HCT116 (cell line): ENCODE measurements at regions not wholly inside any gene's neighbourhood (a gene's known extent, or its start where the extent isn't known, plus 50 kb on each side); places are given as distances from the start of the nearest gene placed in this dataset.

Experiments used
- ATAC-seq: fragments of 200-7000 bp; cut with Tn5 transposase; 2 replicates; pipeline ENCODE4 v1.9.1; 2020; ENCODE audit warnings: mild to moderate bottlenecking, moderate library complexity
- BruUV-seq: library from RNA; stranded (reverse); fragments of 400-500 nt; replicated peaks from 2 replicates; lab custom pipeline; 2021; lab: Mats Ljungman, UMichigan
- CTCF ChIA-PET: fragments of 300-600 bp; sonication (Branson Sonifier 250); formaldehyde crosslinking; loops from one replicate; lab custom pipeline; 2021; ENCODE audit warnings: antibody characterized with exemption; lab: Charles Lee
- POLR2A ChIA-PET: fragments of 300-600, 350-600 bp; sonication (Branson Sonifier 250); formaldehyde crosslinking; loops from one replicate; lab custom pipeline; 2021; ENCODE audit warnings: antibody characterized with exemption; lab: Charles Lee
- RAD21 ChIA-PET, 2 experiments: fragments of 300-600 bp; sonication (Branson Sonifier 250); formaldehyde crosslinking; loops; one replicate each; lab custom pipeline; 2023; ENCODE audit warnings: low total read pairs in 2 of 2; ENCODE audit not compliant: uncharacterized antibody in 2 of 2, unreplicated experiment in 2 of 2, low non-redundant PET in 1 of 2; lab: Charles Lee
- DNase-seq: peaks from one replicate; pipeline ENCODE4 v3.0.0-alpha.2; 2010; ENCODE audit warnings: low read depth, low spot score
- H2AFZ ChIP-seq: fragments of 200-600 bp; shearing (Covaris generic), sonication (generic); 2 replicates; pipeline ENCODE4 v1.6.1; 2017; ENCODE audit warnings: low read depth, mixed run types, mixed read lengths, antibody characterized with exemption, low read length; ENCODE audit not compliant: poor library complexity, severe bottlenecking
- H3K27ac ChIP-seq: 2 replicates; pipeline ENCODE4 v1.5.1; 2012; ENCODE audit warnings: low read depth, low read length
- H3K27me3 ChIP-seq: fragments of 200-600 bp; sonication (generic); 2 replicates; pipeline ENCODE4 v1.6.1; 2016; ENCODE audit warnings: mixed run types, low read length, mixed read lengths; ENCODE audit not compliant: insufficient read depth
- H3K36me3 ChIP-seq, 2 experiments: fragments of 200-500 bp in 1 of 2; fragments of 200-600 bp in 1 of 2; sonication (Bioruptor generic) in 1 of 2; sonication (generic) in 1 of 2; 2 replicates each; pipeline versions ENCODE4 v1.5.1 to v1.6.1; 2014 to 2016; ENCODE audit warnings: low read length in 2 of 2, inconsistent platforms in 1 of 2, mixed read lengths in 1 of 2, mixed run types in 1 of 2; ENCODE audit not compliant: insufficient read depth in 2 of 2, control insufficient read depth in 1 of 2
- H3K4me1 ChIP-seq, 2 experiments: fragments of 200-600 bp in 1 of 2; sonication (generic) in 1 of 2; 2 replicates each; pipeline versions ENCODE4 v1.5.1 to v1.6.1; 2012 to 2017; ENCODE audit warnings: low read length in 2 of 2, inconsistent platforms in 1 of 2, mild to moderate bottlenecking in 1 of 2, mixed read lengths in 1 of 2, mixed run types in 1 of 2, moderate library complexity in 1 of 2; ENCODE audit not compliant: insufficient read depth in 2 of 2, control insufficient read depth in 1 of 2
- H3K4me2 ChIP-seq: fragments of 200-600 bp; sonication (generic); 2 replicates; pipeline ENCODE4 v1.6.1; 2017; ENCODE audit warnings: mixed run types, low read length, mixed read lengths
- H3K4me3 ChIP-seq, 2 experiments: fragments of 200-600 bp in 1 of 2; sonication (generic) in 1 of 2; replicated peaks in 1 of 2; 2 replicates each; pipeline ENCODE4 v1.5.1; 2011 to 2016; ENCODE audit warnings: low read length in 2 of 2, control low read depth in 1 of 2, low read depth in 1 of 2, mild to moderate bottlenecking in 1 of 2, mixed read lengths in 1 of 2, mixed run types in 1 of 2
- H3K79me2 ChIP-seq: fragments of 200-600 bp; sonication (generic); 2 replicates; pipeline ENCODE4 v1.6.1; 2017; ENCODE audit warnings: mild to moderate bottlenecking, mixed run types, low read length, moderate library complexity, mixed read lengths; ENCODE audit not compliant: insufficient read depth
- H3K9ac ChIP-seq: fragments of 200-600 bp; sonication (generic); 2 replicates; pipeline ENCODE4 v1.6.1; 2016; ENCODE audit warnings: low read length, mixed read lengths
- H3K9me2 ChIP-seq: fragments of 200-600 bp; sonication (generic), shearing (Covaris generic); 2 replicates; pipeline ENCODE4 v1.6.1; 2017; ENCODE audit warnings: mixed run types, mild to moderate bottlenecking, moderate library complexity; ENCODE audit not compliant: insufficient read depth
- H3K9me3 ChIP-seq, 2 experiments: fragments of 200-500 bp in 1 of 2; fragments of 200-600 bp in 1 of 2; sonication (Bioruptor generic) in 1 of 2; sonication (generic) in 1 of 2; 2 replicates each; pipeline ENCODE4 v1.6.1; 2014 to 2017; ENCODE audit warnings: low read length in 2 of 2, mixed read lengths in 2 of 2, inconsistent platforms in 1 of 2, low read depth in 1 of 2, mild to moderate bottlenecking in 1 of 2, mixed run types in 1 of 2, moderate library complexity in 1 of 2; ENCODE audit not compliant: control insufficient read depth in 1 of 2, insufficient read depth in 1 of 2
- H4K20me1 ChIP-seq: fragments of 200-600 bp; sonication (generic), shearing (Covaris generic); 2 replicates; pipeline ENCODE4 v1.6.1; 2017; ENCODE audit warnings: mixed run types, mild to moderate bottlenecking, moderate library complexity; ENCODE audit not compliant: insufficient read depth
- EZH2 ChIP-seq: fragments of 200-600 bp; sonication (generic); IDR thresholded peaks from 2 replicates; pipeline ENCODE4 v1.6.1; 2017; ENCODE audit warnings: antibody characterized with exemption, mixed run types
- MAX ChIP-seq: IDR thresholded peaks from 2 replicates; pipeline ENCODE4 v1.6.1; 2012
- POLR2A ChIP-seq: IDR thresholded peaks from 2 replicates; pipeline ENCODE4 v1.7.0; 2011; ENCODE audit warnings: borderline replicate concordance; ENCODE audit not compliant: insufficient read depth, insufficient read length; ENCODE audit errors: extremely low read depth
- SIN3A ChIP-seq: IDR thresholded peaks from 2 replicates; pipeline ENCODE4 v1.6.1; 2012; ENCODE audit warnings: low read depth
- SRF ChIP-seq: IDR thresholded peaks from 2 replicates; pipeline ENCODE4 v1.6.1; 2012; ENCODE audit warnings: low read depth
- YY1 ChIP-seq: IDR thresholded peaks from 2 replicates; pipeline ENCODE4 v1.6.1; 2011; ENCODE audit warnings: low read length, low read depth, moderate library complexity, mild to moderate bottlenecking; ENCODE audit not compliant: insufficient replicate concordance; ENCODE audit errors: extremely low read depth
- intact Hi-C: fragments of 100-400 bp; cut with micrococcal nuclease; formaldehyde crosslinking; loops from 2 replicates; pipeline ENCODE4 v1.10.0; 2022
- TF ChIP-seq, protein P1 (sequence below): IDR thresholded peaks from 2 replicates; pipeline ENCODE4 v1.6.1; 2012; ENCODE audit warnings: low read depth
- TF ChIP-seq, protein P2 (sequence below): IDR thresholded peaks from 2 replicates; pipeline ENCODE4 v1.6.1; 2011; ENCODE audit warnings: mild to moderate bottlenecking, low read length, moderate library complexity; ENCODE audit not compliant: insufficient replicate concordance; ENCODE audit errors: extremely low read depth

GRCh38 chr10:81101062-81101461 is 563.4 kb downstream of the SH2D4B start:
- Histone ChIP-seq H3K9ac (no peak overlapping the region), H3K4me1 (no peaks in the 10 kb centered on the region), H2AFZ (no peak overlapping the region), H4K20me1 (no peaks in the 10 kb centered on the region), H3K4me3 (no peak overlapping the region), H3K27me3 (no peaks in the 10 kb centered on the region), H3K79me2 (no peaks in the 10 kb centered on the region), H3K9me2 (no peaks in the 10 kb centered on the region), H3K9me3 (peaks cover 0 to 14% of the 10 kb centered on the region in 2 experiments; a peak in 1 of 4 replicates), H3K4me2 (no peak overlapping the region), H3K27ac (no peak overlapping the region), H3K36me3 (no peaks in the 10 kb centered on the region)
- no TSS peak for BruUV-seq
- intact Hi-C loops: no loop called here
- no peak for DNase-seq
- ChIA-PET CTCF (no interaction called here), POLR2A (no interaction called here), RAD21 (no interaction called here)
- no peak for ATAC-seq
- TF ChIP-seq SRF (no peak), POLR2A (no peak), EZH2 (no peak), YY1 (no peak), MAX (no peak), SIN3A (no peak)
- TF ChIP-seq, protein P1, sequence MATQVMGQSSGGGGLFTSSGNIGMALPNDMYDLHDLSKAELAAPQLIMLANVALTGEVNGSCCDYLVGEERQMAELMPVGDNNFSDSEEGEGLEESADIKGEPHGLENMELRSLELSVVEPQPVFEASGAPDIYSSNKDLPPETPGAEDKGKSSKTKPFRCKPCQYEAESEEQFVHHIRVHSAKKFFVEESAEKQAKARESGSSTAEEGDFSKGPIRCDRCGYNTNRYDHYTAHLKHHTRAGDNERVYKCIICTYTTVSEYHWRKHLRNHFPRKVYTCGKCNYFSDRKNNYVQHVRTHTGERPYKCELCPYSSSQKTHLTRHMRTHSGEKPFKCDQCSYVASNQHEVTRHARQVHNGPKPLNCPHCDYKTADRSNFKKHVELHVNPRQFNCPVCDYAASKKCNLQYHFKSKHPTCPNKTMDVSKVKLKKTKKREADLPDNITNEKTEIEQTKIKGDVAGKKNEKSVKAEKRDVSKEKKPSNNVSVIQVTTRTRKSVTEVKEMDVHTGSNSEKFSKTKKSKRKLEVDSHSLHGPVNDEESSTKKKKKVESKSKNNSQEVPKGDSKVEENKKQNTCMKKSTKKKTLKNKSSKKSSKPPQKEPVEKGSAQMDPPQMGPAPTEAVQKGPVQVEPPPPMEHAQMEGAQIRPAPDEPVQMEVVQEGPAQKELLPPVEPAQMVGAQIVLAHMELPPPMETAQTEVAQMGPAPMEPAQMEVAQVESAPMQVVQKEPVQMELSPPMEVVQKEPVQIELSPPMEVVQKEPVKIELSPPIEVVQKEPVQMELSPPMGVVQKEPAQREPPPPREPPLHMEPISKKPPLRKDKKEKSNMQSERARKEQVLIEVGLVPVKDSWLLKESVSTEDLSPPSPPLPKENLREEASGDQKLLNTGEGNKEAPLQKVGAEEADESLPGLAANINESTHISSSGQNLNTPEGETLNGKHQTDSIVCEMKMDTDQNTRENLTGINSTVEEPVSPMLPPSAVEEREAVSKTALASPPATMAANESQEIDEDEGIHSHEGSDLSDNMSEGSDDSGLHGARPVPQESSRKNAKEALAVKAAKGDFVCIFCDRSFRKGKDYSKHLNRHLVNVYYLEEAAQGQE: no peak
- TF ChIP-seq, protein P2, sequence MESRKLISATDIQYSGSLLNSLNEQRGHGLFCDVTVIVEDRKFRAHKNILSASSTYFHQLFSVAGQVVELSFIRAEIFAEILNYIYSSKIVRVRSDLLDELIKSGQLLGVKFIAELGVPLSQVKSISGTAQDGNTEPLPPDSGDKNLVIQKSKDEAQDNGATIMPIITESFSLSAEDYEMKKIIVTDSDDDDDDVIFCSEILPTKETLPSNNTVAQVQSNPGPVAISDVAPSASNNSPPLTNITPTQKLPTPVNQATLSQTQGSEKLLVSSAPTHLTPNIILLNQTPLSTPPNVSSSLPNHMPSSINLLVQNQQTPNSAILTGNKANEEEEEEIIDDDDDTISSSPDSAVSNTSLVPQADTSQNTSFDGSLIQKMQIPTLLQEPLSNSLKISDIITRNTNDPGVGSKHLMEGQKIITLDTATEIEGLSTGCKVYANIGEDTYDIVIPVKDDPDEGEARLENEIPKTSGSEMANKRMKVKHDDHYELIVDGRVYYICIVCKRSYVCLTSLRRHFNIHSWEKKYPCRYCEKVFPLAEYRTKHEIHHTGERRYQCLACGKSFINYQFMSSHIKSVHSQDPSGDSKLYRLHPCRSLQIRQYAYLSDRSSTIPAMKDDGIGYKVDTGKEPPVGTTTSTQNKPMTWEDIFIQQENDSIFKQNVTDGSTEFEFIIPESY: no peak
- TF ChIP-seq, all 23 proteins: peak for 0
